Body of pancreas (tissue), 4 donors: ENCODE measurements at regions not wholly inside any gene's neighbourhood (a gene's known extent, or its start where the extent isn't known, plus 50 kb on each side); places are given as distances from the start of the nearest gene placed in this dataset.

Source experiments
- ATAC-seq: fragments of 150-250 bp; one replicate; pipeline ENCODE4 v1.9.1; 2016
- DNase-seq, 4 donors: peaks; one replicate each; pipeline ENCODE4 v3.0.0-alpha.2; 2019
- H3K27ac ChIP-seq, 4 donors: fragments of 200-600 bp; sonication (generic); 1 replicate in 3 of 4; 2 replicates in 1 of 4; pipeline versions ENCODE4 v1.5.1 to v1.6.1; 2016 to 2019; ENCODE audit warnings: mild to moderate bottlenecking in 1 of 4, mixed read lengths in 1 of 4, moderate library complexity in 1 of 4
- H3K27me3 ChIP-seq, 2 donors: fragments of 200-600 bp; sonication (generic); one replicate each; pipeline ENCODE4 v1.6.0; 2016; ENCODE audit warnings: mild to moderate bottlenecking in 1 of 2
- H3K36me3 ChIP-seq, 2 donors: fragments of 200-600 bp; sonication (generic); replicated peaks in 1 of 2; 2 replicates each; pipeline ENCODE4 v1.5.1; 2016; ENCODE audit warnings: low read depth in 2 of 2; ENCODE audit not compliant: insufficient read depth in 1 of 2
- H3K4me1 ChIP-seq: fragments of 200-600 bp; sonication (generic); one replicate; pipeline ENCODE4 v1.6.0; 2016
- H3K4me3 ChIP-seq, 2 donors: fragments of 200-600 bp; sonication (generic); 1 replicate in 1 of 2; 2 replicates in 1 of 2; pipeline ENCODE4 v1.5.1; 2016 to 2019
- H3K9me3 ChIP-seq, 3 donors: fragments of 200-600 bp; sonication (generic); 1 replicate in 2 of 3; 2 replicates in 1 of 3; pipeline ENCODE4 v1.5.1; 2016
- CTCF ChIP-seq, 7 experiments: fragments of 450-650 bp in 4 of 7; fragments of 200-600 bp in 3 of 7; sonication (generic) in 3 of 7; IDR thresholded peaks; one replicate each; pipeline ENCODE4 v1.5.1; 2016 to 2019; ENCODE audit warnings: antibody characterized with exemption in 7 of 7
- POLR2A ChIP-seq, 3 donors: fragments of 450-650 bp; IDR thresholded peaks; one replicate each; pipeline ENCODE4 v1.6.1; 2016; ENCODE audit warnings: antibody characterized with exemption in 3 of 3, mild to moderate bottlenecking in 2 of 3
- WGBS, 2 donors: methylation state at CpG; one replicate each; pipeline ENCODE4 v1.1.5; 2017; 5-methylcytosine and 5-hydroxymethylcytosine counted together
- intact Hi-C: fragments of 100-400 bp; cut with DNase I; formaldehyde crosslinking; loops from one replicate; pipeline ENCODE4 v1.15.1; 2023

GRCh38 chr16:73185737-73186136, 137.8 kb upstream of the ZFHX3 start:
- intact Hi-C loops, result no loop called here

GRCh38 chr16:73183611-73184092, 135.7 kb upstream of the ZFHX3 start:
- WGBS, 2 donors, result 71 to 77% methylated on average over 17 of the region's 17 CpGs
- TF ChIP-seq POLR2A (IDR thresholded peaks at IDR 0.05) (no peak), CTCF (IDR thresholded peaks at IDR 0.05) (no peak)
- no peak for ATAC-seq
- Histone ChIP-seq H3K9me3 (no peaks in the 10 kb centered on the region), H3K27ac (no peak overlapping the region), H3K27me3 (no peaks in the 10 kb centered on the region), H3K36me3 (no peaks in the 10 kb centered on the region), H3K4me1 (peaks cover 7% of the 10 kb centered on the region), H3K4me3 (no peak overlapping the region)
- intact Hi-C loops, result no loop called here
- DNase-seq, result no peak

More at GRCh38 chr16:73185737-73186136, 137.8 kb upstream of the ZFHX3 start:
- Histone ChIP-seq H3K27ac (no peak overlapping the region), H3K9me3 (no peaks in the 10 kb centered on the region), H3K36me3 (no peaks in the 10 kb centered on the region), H3K4me1 (no peaks in the 10 kb centered on the region), H3K27me3 (no peaks in the 10 kb centered on the region), H3K4me3 (no peak overlapping the region)
- DNase-seq, result no peak
- ATAC-seq, result no peak
- 86 to 90% methylated on average over 11 of the region's 11 CpGs for WGBS, 2 donors
- no peak for TF ChIP-seq CTCF (IDR thresholded peaks at IDR 0.05)

GRCh38 chr16:73179705-73180331, 131.9 kb upstream of the ZFHX3 start:
- DNase-seq, result peak in 1 of 4 donors; percentile 22
- no peak overlapping the region for H3K27ac ChIP-seq
- WGBS, 2 donors, result 64 to 65% methylated on average over 12 of the region's 12 CpGs

GRCh38 chr16:73177729-73178295, 129.9 kb upstream of the ZFHX3 start:
- DNase-seq (no peak), ATAC-seq (no peak)
- no peaks in the 10 kb centered on the region for H3K36me3 ChIP-seq
- no peaks in the 10 kb centered on the region for H3K27me3 ChIP-seq
- TF ChIP-seq POLR2A (IDR thresholded peaks at IDR 0.05) (no peak), CTCF (IDR thresholded peaks at IDR 0.05) (no peak)
- intact Hi-C loops, result loop anchor here (10.0 kb wide), 1 partner anchor 343 kb away; no protein-coding TSS in a partner anchor
- H3K27ac ChIP-seq, result no peak overlapping the region
- WGBS, 2 donors, result 79 to 88% methylated on average over 8 of the region's 8 CpGs
- H3K9me3 ChIP-seq, result no peaks in the 10 kb centered on the region
- H3K4me3 ChIP-seq, result no peak overlapping the region
- peaks cover 14% of the 10 kb centered on the region for H3K4me1 ChIP-seq

More at GRCh38 chr16:73179705-73180331, 131.9 kb upstream of the ZFHX3 start:
- TF ChIP-seq POLR2A (IDR thresholded peaks at IDR 0.05) (no peak), CTCF (IDR thresholded peaks at IDR 0.05) (no peak)
- H3K4me1 ChIP-seq, result peaks cover 7% of the 10 kb centered on the region
- H3K4me3 ChIP-seq, result no peak overlapping the region
- no peak for ATAC-seq
- H3K36me3 ChIP-seq, result no peaks in the 10 kb centered on the region
- H3K9me3 ChIP-seq, result no peaks in the 10 kb centered on the region
- intact Hi-C loops, result loop anchor here (10.0 kb wide), 1 partner anchor 345 kb away; no protein-coding TSS in a partner anchor
- no peaks in the 10 kb centered on the region for H3K27me3 ChIP-seq
